ENCODE measurements at regions not wholly inside any gene's neighbourhood (a gene's known extent, or its start where the extent isn't known, plus 50 kb on each side); places are given as distances from the start of the nearest gene placed in this dataset.

GRCh38 chr11:128057786-128058395 is 529.5 kb downstream of the ETS1 start:
- TF ChIP-seq CTCF (IDR thresholded peaks at IDR 0.05; ENCODE audit: low read depth, low read length, missing control alignments) = no peak
- DNase-seq (ENCODE audit: low read depth) = no peak
- no peak overlapping the region for H3K4me3 ChIP-seq (ENCODE audit: low read depth, low read length)

- no peak overlapping the region for H3K4me3 ChIP-seq (ENCODE audit: low read depth, low read length)
- TF ChIP-seq CTCF (IDR thresholded peaks at IDR 0.05; ENCODE audit: low read depth, low read length, missing control alignments) = no peak
- DNase-seq (ENCODE audit: low read depth) = no peak
Observed at GRCh38 chr11:128055576-128056217, 531.7 kb downstream of the ETS1 start.

- no peak for TF ChIP-seq CTCF (IDR thresholded peaks at IDR 0.05; ENCODE audit: low read depth, low read length, missing control alignments)
- DNase-seq (ENCODE audit: low read depth) = no peak
- H3K4me3 ChIP-seq (ENCODE audit: low read depth, low read length) = peak overlapping the region; percentile 27
Observed at GRCh38 chr11:128053981-128054931, 533.1 kb downstream of the ETS1 start.

GRCh38 chr11:128052912-128053641 is 534.3 kb downstream of the ETS1 start:
- H3K4me3 ChIP-seq (ENCODE audit: low read depth, low read length) = no peak overlapping the region
- no peak for TF ChIP-seq CTCF (IDR thresholded peaks at IDR 0.05; ENCODE audit: low read depth, low read length, missing control alignments)
- DNase-seq (ENCODE audit: low read depth) = no peak

- no peak for TF ChIP-seq CTCF (IDR thresholded peaks at IDR 0.05; ENCODE audit: low read depth, low read length, missing control alignments)
- no peak for DNase-seq (ENCODE audit: low read depth)
- H3K4me3 ChIP-seq (ENCODE audit: low read depth, low read length) = no peak overlapping the region
Observed at GRCh38 chr11:128048121-128048520, 539.2 kb downstream of the ETS1 start.

- no peak for DNase-seq (ENCODE audit: low read depth)
- no peak for TF ChIP-seq CTCF (IDR thresholded peaks at IDR 0.05; ENCODE audit: low read depth, low read length, missing control alignments)
Observed at GRCh38 chr11:128047026-128047425, 540.3 kb downstream of the ETS1 start.

More at GRCh38 chr11:128047026-128047425, 540.3 kb downstream of the ETS1 start:
- H3K4me3 ChIP-seq (ENCODE audit: low read depth, low read length) = no peak overlapping the region

All from GM12864 (cell line).